ENCODE measurements at regions not wholly inside any gene's neighbourhood (a gene's known extent, or its start where the extent isn't known, plus 50 kb on each side); places are given as distances from the start of the nearest gene placed in this dataset.

GRCh38 chr4:138562544-138562991 lies 320.4 kb upstream of the SLC7A11 start:
- H3K27me3 ChIP-seq (replicated peaks; ENCODE audit: insufficient read depth, low read length): no peaks in the 10 kb centered on the region
- no peak for TF ChIP-seq EZH2phosphoT487 (IDR thresholded peaks at IDR 0.05; ENCODE audit: low read length)
- no peak for TF ChIP-seq CTCF (IDR thresholded peaks at IDR 0.05; ENCODE audit: low read length)
- no peak for TF ChIP-seq EZH2 (optimal IDR thresholded peaks at IDR 0.05; ENCODE audit: low read depth, low read length)
- no peaks in the 10 kb centered on the region for H3K9me3 ChIP-seq (replicated peaks; ENCODE audit: insufficient read depth, low read length)
- H4K20me1 ChIP-seq (ENCODE audit: insufficient read depth, low read length): no peaks in the 10 kb centered on the region
- DNase-seq: peak; percentile 31
- H3K36me3 ChIP-seq (replicated peaks; ENCODE audit: insufficient read depth, low read length): no peaks in the 10 kb centered on the region
- no peaks in the 10 kb centered on the region for H3K9me2 ChIP-seq (replicated peaks; ENCODE audit: insufficient read depth, low read length)
- H3K4me1 ChIP-seq (ENCODE audit: low read length): no peaks in the 10 kb centered on the region
- H3K4me2 ChIP-seq (ENCODE audit: low read depth, low read length): peak overlapping the region; percentile 31; the same call in 1 of the 2 replicates
- no peaks in the 10 kb centered on the region for H3F3A ChIP-seq (ENCODE audit: insufficient read depth, low read length)
- H3K27ac ChIP-seq (ENCODE audit: low read length): peak overlapping the region; percentile 31; the same call in 1 of the 2 replicates
- 0 out of 2 replicates have a peak overlapping the region, but pooled peaks have one; percentile 7 for H2AFZ ChIP-seq (ENCODE audit: low read length)
- H3K9ac ChIP-seq (ENCODE audit: low read length): no peak overlapping the region
- no peaks in the 10 kb centered on the region for H3K79me2 ChIP-seq (ENCODE audit: low read length)
- H3K4me3 ChIP-seq (ENCODE audit: low read length): no peak overlapping the region

- H3K79me2 ChIP-seq (ENCODE audit: low read length): no peaks in the 10 kb centered on the region
- no peak overlapping the region for H3K4me3 ChIP-seq (ENCODE audit: low read length)
- no peak overlapping the region for H3K4me2 ChIP-seq (ENCODE audit: low read depth, low read length)
- DNase-seq: no peak
- no peak overlapping the region for H3K27ac ChIP-seq (ENCODE audit: low read length)
- no peak overlapping the region for H2AFZ ChIP-seq (ENCODE audit: low read length)
- no peak overlapping the region for H3K9ac ChIP-seq (ENCODE audit: low read length)
- H3F3A ChIP-seq (ENCODE audit: insufficient read depth, low read length): no peaks in the 10 kb centered on the region
- no peaks in the 10 kb centered on the region for H3K4me1 ChIP-seq (ENCODE audit: low read length)
- no peaks in the 10 kb centered on the region for H3K9me2 ChIP-seq (replicated peaks; ENCODE audit: insufficient read depth, low read length)
- H4K20me1 ChIP-seq (ENCODE audit: insufficient read depth, low read length): no peaks in the 10 kb centered on the region
- H3K27me3 ChIP-seq (replicated peaks; ENCODE audit: insufficient read depth, low read length): no peaks in the 10 kb centered on the region
- no peaks in the 10 kb centered on the region for H3K9me3 ChIP-seq (replicated peaks; ENCODE audit: insufficient read depth, low read length)
- no peaks in the 10 kb centered on the region for H3K36me3 ChIP-seq (replicated peaks; ENCODE audit: insufficient read depth, low read length)
- TF ChIP-seq CTCF (IDR thresholded peaks at IDR 0.05; ENCODE audit: low read length) (no peak), EZH2 (optimal IDR thresholded peaks at IDR 0.05; ENCODE audit: low read depth, low read length) (no peak), EZH2phosphoT487 (IDR thresholded peaks at IDR 0.05; ENCODE audit: low read length) (no peak)
Measured at GRCh38 chr4:138561906-138562305, 319.8 kb upstream of the SLC7A11 start.

- no peaks in the 10 kb centered on the region for H3K4me1 ChIP-seq (ENCODE audit: low read length)
- H3K9me2 ChIP-seq (replicated peaks; ENCODE audit: insufficient read depth, low read length): no peaks in the 10 kb centered on the region
- no peak overlapping the region for H2AFZ ChIP-seq (ENCODE audit: low read length)
- H3K27me3 ChIP-seq (replicated peaks; ENCODE audit: insufficient read depth, low read length): no peaks in the 10 kb centered on the region
- H3K4me3 ChIP-seq (ENCODE audit: low read length): no peak overlapping the region
- no peaks in the 10 kb centered on the region for H4K20me1 ChIP-seq (ENCODE audit: insufficient read depth, low read length)
- no peaks in the 10 kb centered on the region for H3F3A ChIP-seq (ENCODE audit: insufficient read depth, low read length)
- no peaks in the 10 kb centered on the region for H3K9me3 ChIP-seq (replicated peaks; ENCODE audit: insufficient read depth, low read length)
- TF ChIP-seq EZH2 (optimal IDR thresholded peaks at IDR 0.05; ENCODE audit: low read depth, low read length): no peak
- TF ChIP-seq CTCF (IDR thresholded peaks at IDR 0.05; ENCODE audit: low read length): no peak
- no peak for TF ChIP-seq EZH2phosphoT487 (IDR thresholded peaks at IDR 0.05; ENCODE audit: low read length)
- H3K79me2 ChIP-seq (ENCODE audit: low read length): no peaks in the 10 kb centered on the region
- H3K9ac ChIP-seq (ENCODE audit: low read length): no peak overlapping the region
- DNase-seq: no peak
- H3K4me2 ChIP-seq (ENCODE audit: low read depth, low read length): no peak overlapping the region
- H3K27ac ChIP-seq (ENCODE audit: low read length): no peak overlapping the region
- no peaks in the 10 kb centered on the region for H3K36me3 ChIP-seq (replicated peaks; ENCODE audit: insufficient read depth, low read length)
Measured at GRCh38 chr4:138561276-138561880, 319.2 kb upstream of the SLC7A11 start.
